ENCODE measurements at regions not wholly inside any gene's neighbourhood (a gene's known extent, or its start where the extent isn't known, plus 50 kb on each side); places are given as distances from the start of the nearest gene placed in this dataset.
A peak's percentile ranks its signal among the peaks of the same experiment; 100 is the strongest.

DNA sequence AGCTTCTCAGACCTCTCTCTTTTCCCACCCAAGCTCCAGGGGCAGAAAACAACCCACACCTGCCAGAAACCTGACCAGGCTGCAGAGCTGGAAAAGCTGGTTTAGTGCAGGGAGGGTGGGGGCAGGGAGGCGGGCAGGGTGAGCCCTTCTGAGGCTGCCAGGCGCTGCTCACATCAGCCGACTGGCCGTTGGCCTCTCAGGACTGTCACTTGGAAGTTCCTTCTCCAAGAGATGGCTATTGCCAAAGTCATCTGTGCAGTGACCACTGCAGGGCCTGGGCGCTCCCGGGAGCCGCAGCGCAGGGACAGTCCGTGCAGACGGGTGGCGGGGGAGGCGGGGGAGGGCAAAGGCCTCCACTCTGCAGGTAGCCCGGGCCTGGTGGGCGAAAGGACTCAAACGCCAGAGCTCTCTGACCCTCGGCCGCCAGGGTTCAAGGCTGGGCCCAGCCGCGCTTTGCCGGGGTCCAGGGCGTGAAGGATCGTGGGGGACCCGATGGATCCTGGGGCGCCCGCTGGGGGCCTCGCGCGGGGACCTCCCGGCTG lies 205.0 kb upstream of the IER5L start:
- H3K4me3 ChIP-seq (ENCODE audit: low read length) = peak overlapping the region; percentile 59
- peaks cover 6% of the 10 kb centered on the region for H3K27me3 ChIP-seq (ENCODE audit: control insufficient read depth, low read length)
- H3K79me2 ChIP-seq (ENCODE audit: control insufficient read depth, low read length) = no peaks in the 10 kb centered on the region
- H3K9me2 ChIP-seq (replicated peaks; ENCODE audit: control insufficient read depth, low read length) = no peaks in the 10 kb centered on the region
- no peaks in the 10 kb centered on the region for H4K20me1 ChIP-seq (ENCODE audit: control insufficient read depth, insufficient read depth, low read depth, low read length)
- no peak overlapping the region for H3K27ac ChIP-seq (ENCODE audit: low read depth, low read length)
- no peaks in the 10 kb centered on the region for H3K9me3 ChIP-seq (ENCODE audit: control insufficient read depth, insufficient read depth, low read length)
- no peaks in the 10 kb centered on the region for H3K36me3 ChIP-seq (ENCODE audit: control insufficient read depth, low read length)
- H3K4me1 ChIP-seq (ENCODE audit: control insufficient read depth, low read length) = peaks cover 22% of the 10 kb centered on the region
- TF ChIP-seq CTCF (IDR thresholded peaks at IDR 0.05; ENCODE audit: low read depth, low read length, poor library complexity, severe bottlenecking) (no peak), EZH2phosphoT487 (IDR thresholded peaks at IDR 0.05; ENCODE audit: borderline replicate concordance, low read length) (no peak)
- H3K4me2 ChIP-seq (ENCODE audit: low read length) = peak overlapping the region; percentile 57
- H3F3A ChIP-seq (ENCODE audit: control insufficient read depth, insufficient read depth) = no peaks in the 10 kb centered on the region

- Histone ChIP-seq H3K4me2 (ENCODE audit: low read length) (peak overlapping the region; percentile 57; the same call in 1 of the 2 replicates), H3K9me3 (ENCODE audit: control insufficient read depth, insufficient read depth, low read length) (no peaks in the 10 kb centered on the region), H3K36me3 (ENCODE audit: control insufficient read depth, low read length) (no peaks in the 10 kb centered on the region), H3K79me2 (ENCODE audit: control insufficient read depth, low read length) (no peaks in the 10 kb centered on the region), H3F3A (ENCODE audit: control insufficient read depth, insufficient read depth) (no peaks in the 10 kb centered on the region), H3K27me3 (ENCODE audit: control insufficient read depth, low read length) (peaks cover 6% of the 10 kb centered on the region), H3K9me2 (replicated peaks; ENCODE audit: control insufficient read depth, low read length) (no peaks in the 10 kb centered on the region), H4K20me1 (ENCODE audit: control insufficient read depth, insufficient read depth, low read depth, low read length) (no peaks in the 10 kb centered on the region), H3K4me1 (ENCODE audit: control insufficient read depth, low read length) (peaks cover 22% of the 10 kb centered on the region), H3K27ac (ENCODE audit: low read depth, low read length) (no peak overlapping the region), H3K4me3 (ENCODE audit: low read length) (no peak overlapping the region)
- TF ChIP-seq CTCF (IDR thresholded peaks at IDR 0.05; ENCODE audit: low read depth, low read length, poor library complexity, severe bottlenecking) (no peak), EZH2phosphoT487 (IDR thresholded peaks at IDR 0.05; ENCODE audit: borderline replicate concordance, low read length) (no peak)
Observed at GRCh38 chr9:129382281-129383018, 204.4 kb upstream of the IER5L start.

- H3F3A ChIP-seq (ENCODE audit: control insufficient read depth, insufficient read depth) = no peaks in the 10 kb centered on the region
- H3K27me3 ChIP-seq (ENCODE audit: control insufficient read depth, low read length) = peaks cover 6% of the 10 kb centered on the region
- no peak overlapping the region for H3K4me2 ChIP-seq (ENCODE audit: low read length)
- TF ChIP-seq EZH2phosphoT487 (IDR thresholded peaks at IDR 0.05; ENCODE audit: borderline replicate concordance, low read length) = no peak
- no peak for TF ChIP-seq CTCF (IDR thresholded peaks at IDR 0.05; ENCODE audit: low read depth, low read length, poor library complexity, severe bottlenecking)
- H4K20me1 ChIP-seq (ENCODE audit: control insufficient read depth, insufficient read depth, low read depth, low read length) = no peaks in the 10 kb centered on the region
- no peaks in the 10 kb centered on the region for H3K9me3 ChIP-seq (ENCODE audit: control insufficient read depth, insufficient read depth, low read length)
- H3K9me2 ChIP-seq (replicated peaks; ENCODE audit: control insufficient read depth, low read length) = no peaks in the 10 kb centered on the region
- no peak overlapping the region for H3K4me3 ChIP-seq (ENCODE audit: low read length)
- H3K79me2 ChIP-seq (ENCODE audit: control insufficient read depth, low read length) = no peaks in the 10 kb centered on the region
- H3K36me3 ChIP-seq (ENCODE audit: control insufficient read depth, low read length) = no peaks in the 10 kb centered on the region
- H3K27ac ChIP-seq (ENCODE audit: low read depth, low read length) = no peak overlapping the region
- H3K4me1 ChIP-seq (ENCODE audit: control insufficient read depth, low read length) = peaks cover 22% of the 10 kb centered on the region
Observed at GRCh38 chr9:129381481-129381957, 203.5 kb upstream of the IER5L start.

Measured in DOHH2 (cell line).